ENCODE measurements at regions not wholly inside any gene's neighbourhood (a gene's known extent, or its start where the extent isn't known, plus 50 kb on each side); places are given as distances from the start of the nearest gene placed in this dataset.

DNA sequence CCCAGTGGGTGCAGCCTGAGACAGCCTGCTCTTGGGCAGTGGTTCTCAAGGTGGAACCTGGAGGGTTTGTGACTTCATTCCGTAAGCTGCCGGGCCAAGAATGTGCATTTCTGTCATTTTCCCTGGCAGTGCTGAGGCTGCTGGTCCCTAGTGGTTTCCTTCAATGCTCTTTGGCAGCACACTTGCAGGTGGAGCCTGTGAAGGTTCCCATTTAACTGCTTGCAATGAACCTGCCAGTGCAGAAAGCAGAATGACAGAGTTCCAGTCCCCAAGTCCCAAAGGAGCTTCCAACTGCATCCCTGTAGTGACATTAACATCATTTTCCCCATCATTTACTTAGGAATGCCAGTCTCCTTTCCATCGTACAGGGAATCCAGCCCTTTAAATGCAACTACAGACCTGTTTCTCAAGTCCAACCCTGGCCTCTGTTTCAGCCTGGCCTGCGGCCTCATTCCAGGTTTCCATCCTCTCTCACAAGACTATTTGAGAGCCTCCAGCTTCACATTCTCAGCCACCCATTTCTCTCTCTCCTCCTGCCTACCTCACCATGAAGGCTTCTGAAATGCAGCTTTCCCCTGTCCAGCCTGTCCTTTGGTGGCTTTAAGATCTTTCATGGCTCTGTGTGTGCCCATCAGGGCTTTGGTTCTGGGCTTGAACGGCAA lies 149.7 kb upstream of the GGTLC1 start:
- TF ChIP-seq, protein P1, sequence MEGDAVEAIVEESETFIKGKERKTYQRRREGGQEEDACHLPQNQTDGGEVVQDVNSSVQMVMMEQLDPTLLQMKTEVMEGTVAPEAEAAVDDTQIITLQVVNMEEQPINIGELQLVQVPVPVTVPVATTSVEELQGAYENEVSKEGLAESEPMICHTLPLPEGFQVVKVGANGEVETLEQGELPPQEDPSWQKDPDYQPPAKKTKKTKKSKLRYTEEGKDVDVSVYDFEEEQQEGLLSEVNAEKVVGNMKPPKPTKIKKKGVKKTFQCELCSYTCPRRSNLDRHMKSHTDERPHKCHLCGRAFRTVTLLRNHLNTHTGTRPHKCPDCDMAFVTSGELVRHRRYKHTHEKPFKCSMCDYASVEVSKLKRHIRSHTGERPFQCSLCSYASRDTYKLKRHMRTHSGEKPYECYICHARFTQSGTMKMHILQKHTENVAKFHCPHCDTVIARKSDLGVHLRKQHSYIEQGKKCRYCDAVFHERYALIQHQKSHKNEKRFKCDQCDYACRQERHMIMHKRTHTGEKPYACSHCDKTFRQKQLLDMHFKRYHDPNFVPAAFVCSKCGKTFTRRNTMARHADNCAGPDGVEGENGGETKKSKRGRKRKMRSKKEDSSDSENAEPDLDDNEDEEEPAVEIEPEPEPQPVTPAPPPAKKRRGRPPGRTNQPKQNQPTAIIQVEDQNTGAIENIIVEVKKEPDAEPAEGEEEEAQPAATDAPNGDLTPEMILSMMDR (IDR thresholded peaks at IDR 0.05): no peak
- TF ChIP-seq REST (IDR thresholded peaks at IDR 0.05; ENCODE audit: insufficient read depth in 1 of 2, low read depth in 2 of 2, low read length in 1 of 2) (no peak), POLR2AphosphoS5 (IDR thresholded peaks at IDR 0.05; ENCODE audit: low read depth, low read length) (no peak)
